HG03108 (cell line): ENCODE measurements at regions not wholly inside any gene's neighbourhood (a gene's known extent, or its start where the extent isn't known, plus 50 kb on each side); places are given as distances from the start of the nearest gene placed in this dataset.
"Not testable (repeated sequence)": the region's sequence is repeated elsewhere in the genome, so short reads cannot be mapped to it uniquely, and the experiment has no call there.

Experiments used
- ATAC-seq: cut with Tn5 transposase; IDR thresholded peaks from one replicate; pipeline ENCODE4 v1.9.1; 2021; ENCODE audit warnings: moderate library complexity; ENCODE audit not compliant: unreplicated experiment

DNA sequence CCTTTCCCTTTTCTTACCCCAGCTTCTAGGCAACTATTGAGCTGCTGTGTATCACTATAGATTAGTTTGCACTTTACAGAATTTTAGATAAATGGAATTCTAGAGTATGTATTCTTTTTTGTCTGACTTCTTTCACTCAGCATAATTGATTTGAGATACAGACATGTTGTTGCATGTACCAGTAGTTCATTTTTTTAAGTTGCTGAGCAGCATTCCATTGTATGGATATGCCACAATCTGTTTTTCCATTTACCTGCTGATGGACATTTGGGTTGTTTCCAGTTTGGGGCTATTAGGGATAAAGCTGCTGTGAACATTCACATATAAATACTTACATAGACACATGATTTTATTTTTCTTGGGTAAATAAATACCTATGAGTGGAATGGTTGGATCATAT lies 135.7 kb downstream of the IGF1 start:
- ATAC-seq, result no peak

DNA sequence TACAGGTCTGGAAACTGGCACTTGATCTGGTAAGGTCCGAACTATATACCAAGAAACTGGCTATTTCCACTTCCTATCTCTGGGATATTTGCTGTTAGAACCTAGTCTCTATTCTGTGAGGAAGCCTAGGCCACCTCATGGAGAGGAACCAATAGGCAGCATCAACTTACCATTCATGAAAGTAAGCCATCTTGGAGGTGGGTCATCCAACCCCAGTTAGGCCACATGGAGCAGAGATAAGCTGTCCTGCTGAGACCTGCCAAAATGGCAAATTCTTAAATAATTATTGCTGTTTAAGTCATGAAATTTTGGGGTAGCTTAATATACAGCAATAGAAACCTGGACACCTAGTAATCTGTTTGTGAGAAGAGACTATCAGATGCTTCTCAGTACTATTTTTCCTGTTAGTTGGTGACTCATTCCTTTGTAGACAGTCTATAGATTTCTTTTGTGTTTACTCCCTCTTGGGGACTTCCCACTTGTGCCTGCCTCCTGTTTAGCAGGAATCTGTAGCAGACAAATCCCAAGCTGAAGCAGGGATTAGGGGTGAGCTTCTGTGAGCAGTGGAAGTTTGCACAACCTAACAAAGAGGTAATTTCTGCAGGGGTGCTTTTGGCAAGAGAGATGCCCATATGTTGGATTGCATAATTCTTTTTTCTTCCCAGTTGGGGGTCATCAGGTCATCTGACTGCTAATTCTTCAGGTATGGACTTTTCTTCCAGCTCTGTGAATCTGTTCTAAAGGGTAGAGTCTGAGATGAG lies 136.8 kb downstream of the IGF1 start:
- no peak for ATAC-seq

DNA sequence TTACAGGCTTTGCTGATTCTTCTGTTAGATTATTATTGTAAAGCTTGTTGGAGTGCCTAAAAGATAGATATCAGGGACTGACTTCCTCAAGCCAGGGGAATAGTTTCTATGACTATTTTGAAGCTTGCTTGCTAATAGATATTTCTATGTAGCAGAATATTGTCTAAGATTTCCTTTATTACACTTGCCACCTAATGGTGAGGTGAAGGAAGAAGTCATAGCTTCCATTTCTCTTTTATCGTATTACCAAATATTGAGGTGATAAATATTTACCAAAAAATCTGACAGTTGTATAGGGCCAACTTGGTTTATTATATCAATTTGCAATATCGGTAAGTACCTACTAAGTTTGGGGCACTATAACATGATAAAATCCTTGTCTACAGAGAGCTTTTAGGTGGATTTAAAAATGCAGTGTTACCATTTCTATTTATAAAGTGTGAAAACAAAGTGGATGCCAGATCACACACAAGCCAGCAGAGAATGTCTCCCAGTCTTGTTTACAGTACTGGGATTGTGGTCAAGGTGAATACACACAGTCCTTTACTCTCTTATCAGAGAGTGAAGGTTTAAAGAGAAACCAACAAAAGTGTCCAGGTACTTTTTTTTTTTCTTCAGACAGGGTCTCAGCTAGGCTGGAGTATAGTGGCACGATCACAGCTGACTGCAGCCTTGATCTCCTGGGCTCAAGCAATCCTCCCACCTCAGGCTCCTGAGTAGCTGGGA lies 137.9 kb downstream of the IGF1 start:
- ATAC-seq, result no peak

DNA sequence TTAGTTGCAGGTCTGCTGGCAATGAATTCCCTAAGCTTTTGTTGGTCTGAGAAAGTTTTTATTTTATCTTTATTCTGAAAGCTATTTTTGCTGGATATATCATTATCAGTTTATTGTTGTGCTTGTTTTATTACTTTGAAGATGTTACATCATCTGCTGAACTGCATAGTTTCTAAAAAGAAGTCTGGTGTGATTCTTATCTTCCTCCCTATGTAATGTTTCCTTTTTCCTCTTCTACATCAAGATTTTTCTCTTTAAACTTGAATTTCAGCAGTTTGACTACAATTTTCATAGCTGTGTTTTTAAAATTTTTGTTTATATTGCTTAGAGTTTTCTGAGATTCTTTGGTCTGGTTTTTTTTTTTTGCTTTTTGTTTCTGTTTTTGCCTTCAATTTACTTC lies 137.1 kb upstream of the PMCH start:
- ATAC-seq, result no peak

DNA sequence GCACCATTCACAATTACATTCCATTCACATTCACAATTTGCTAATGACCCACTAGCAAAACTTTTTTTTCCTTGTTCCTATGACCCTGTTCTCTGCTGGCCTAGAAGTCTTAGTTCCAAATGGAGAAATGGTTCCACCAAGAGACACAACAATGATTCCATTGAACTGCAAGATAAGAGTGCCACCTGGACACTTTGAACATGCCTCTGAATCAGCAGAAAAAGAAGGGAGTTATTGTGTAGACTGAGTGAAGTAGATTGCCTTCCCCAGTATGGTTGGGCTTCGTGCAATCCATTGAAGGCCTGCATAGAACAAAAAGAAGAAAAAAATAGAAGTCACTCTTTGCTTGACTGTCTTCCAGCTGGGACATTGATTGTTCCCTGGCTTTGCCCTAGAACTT lies 133.8 kb upstream of the PMCH start:
- no peak for ATAC-seq

DNA sequence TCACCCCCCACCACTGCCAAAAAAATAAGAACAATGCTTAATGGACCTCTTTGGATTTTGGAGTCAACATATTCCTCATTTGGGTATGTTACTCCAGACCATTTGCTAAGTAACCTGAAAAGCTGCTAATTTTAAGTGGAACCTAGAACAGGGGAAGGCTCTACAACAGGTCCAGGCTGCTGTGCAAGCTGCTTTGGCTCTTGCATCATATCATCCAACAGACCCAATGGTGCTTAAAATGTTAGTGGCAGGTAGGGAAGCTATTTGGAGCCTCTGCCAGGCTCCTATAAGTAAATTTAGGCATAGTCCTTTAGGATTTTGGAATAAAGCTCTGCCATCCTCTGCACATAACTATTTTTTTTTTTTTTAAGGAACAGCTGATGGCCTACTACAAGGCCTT lies 132.2 kb upstream of the PMCH start:
- no peak for ATAC-seq

DNA sequence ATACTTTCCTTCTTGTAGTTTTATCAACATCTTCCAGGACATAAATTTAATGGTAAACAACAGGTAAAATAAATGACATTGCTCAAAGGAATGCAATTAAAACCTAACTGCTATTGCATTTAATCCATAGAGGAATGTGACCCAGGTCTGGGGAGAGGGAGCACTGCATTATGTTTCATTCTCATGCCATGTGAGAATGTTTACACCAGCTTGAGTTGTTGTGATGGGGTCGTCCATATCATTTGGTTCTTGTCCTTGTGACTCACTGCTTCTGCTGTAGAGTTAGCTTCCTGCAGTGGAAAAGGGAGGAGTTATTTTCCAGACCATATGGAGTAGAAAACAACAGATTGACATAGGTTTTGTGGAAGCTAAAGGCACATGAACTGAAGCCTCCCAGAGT lies 129.3 kb upstream of the PMCH start:
- no peak for ATAC-seq

DNA sequence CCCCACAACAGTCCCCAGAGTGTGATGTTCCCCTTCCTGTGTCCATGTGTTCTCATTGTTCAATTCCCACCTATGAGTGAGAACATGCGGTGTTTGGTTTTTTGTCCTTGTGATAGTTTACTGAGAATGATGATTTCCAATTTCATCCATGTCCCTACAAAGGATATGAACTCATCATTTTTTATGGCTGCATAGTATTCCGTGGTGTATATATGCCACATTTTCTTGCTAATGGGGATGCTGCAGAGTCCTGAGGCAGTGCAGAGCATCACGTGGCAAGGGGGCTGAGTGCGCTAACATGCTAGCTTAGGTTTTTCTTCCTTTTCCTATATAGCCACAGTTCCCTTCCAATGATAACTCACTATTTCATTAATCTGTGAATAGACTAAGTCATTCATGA lies 127.5 kb upstream of the PMCH start:
- not testable (repeated sequence) for ATAC-seq

DNA sequence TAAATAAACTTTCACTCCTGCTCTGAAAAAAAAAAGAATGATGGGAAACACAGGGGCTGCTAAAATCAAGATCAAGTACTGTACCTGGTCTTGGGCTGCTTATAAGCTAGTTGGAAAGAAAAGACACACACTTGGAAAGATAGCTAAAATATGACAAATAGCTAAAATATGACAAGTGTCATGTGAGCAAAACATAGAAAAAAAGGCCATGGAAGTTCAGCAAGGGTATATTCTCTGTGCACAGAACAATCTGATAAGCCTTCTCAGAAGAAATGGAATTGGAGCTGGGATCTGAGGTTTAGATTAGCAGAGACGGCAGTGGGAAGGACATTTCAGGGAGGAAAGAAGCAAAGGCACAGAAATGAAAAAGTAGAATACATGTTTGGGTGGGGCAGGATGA lies 126.2 kb upstream of the PMCH start:
- no peak for ATAC-seq

DNA sequence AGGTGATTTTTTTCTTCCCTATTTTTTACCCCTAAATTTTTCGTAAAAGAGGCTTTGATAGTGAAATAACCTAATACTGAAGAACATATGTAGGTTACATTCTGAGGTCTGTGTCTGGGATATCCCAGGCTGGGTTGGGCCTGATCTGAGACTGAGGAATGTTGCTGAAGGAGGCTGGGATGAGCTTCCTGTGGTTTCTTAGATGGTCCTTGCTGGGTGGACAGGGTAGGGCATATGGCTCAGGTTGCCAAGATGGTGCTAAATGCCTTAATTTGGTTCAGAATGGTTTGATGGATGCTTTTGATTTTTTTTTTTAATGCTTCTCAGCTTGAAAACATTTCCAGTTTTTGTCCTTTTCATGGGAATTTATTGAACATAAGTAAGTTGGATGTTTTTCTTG lies 124.6 kb upstream of the PMCH start:
- ATAC-seq, result no peak

DNA sequence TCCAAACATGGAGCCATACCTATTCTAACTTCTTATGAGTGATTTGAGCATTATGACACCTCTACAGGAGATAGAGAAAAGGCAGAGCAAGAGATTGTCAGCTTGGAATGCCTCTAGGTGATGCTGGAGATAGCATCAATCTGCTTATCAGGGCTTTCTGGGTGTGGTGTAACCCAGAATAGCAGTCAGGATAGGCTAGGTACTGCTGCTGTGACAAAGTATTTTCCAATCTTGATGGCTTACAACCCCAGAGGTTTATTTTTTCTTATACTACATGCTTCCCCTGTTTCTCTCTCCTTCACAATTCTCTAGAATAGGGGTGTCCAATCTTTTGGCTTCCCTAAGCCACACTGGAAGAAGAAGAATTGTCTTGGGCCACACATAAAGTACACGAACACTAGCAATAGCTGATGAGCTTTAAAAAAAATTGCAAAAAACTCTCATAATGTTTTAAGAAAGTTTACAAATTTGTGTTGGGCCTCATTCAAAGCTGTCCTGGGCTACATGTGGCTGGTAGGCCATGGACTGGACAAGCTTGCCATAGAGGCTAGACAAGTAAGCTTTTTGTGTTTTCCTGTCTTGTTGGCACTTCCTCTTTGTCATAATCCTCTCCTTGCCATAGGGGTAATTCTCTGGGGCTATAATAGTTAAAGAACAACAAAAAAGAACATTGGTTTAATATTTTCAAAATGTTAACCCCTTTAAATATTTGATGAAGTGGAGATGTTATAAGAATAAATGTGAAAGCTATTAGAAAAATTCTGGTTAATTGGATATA lies 123.9 kb upstream of the PMCH start:
- ATAC-seq, result no peak

DNA sequence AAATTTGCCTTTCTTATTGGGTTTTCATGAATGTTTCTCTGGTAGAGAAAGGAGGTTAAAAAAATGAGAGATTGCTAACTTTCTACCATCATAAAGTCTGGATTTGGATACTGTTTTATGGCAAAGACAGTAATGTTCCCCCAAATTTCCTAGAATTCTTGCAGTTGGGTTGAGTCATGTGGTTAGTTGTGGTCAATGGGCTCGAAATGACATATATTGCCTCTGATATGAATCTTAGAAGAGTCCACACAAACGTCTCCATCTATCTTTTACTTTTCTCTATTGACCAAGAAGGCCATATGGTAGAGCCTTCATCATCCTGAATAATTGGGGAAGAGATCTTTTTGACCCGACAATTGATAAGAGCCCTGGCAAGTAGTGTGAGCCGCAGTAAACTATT lies 119.5 kb upstream of the PMCH start:
- no peak for ATAC-seq

DNA sequence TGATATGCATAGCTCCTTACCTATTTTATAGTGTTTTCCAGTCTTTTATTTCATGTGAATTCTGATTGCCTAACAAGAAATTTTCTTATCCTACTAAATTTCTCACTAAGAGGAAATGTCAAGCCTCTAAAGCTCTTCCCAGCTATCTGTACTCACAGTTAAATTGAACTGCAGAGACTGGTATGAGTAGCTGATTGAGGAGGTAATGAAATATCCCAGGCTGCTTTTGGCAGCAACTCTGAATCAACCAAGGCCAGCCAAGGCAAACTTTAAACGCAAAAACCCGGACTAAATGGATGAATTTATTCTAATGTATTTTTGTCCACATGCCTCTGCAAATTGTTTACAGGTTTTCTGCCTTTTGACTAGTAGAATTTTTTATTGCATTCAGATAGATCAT lies 119.1 kb upstream of the PMCH start:
- ATAC-seq, result no peak

DNA sequence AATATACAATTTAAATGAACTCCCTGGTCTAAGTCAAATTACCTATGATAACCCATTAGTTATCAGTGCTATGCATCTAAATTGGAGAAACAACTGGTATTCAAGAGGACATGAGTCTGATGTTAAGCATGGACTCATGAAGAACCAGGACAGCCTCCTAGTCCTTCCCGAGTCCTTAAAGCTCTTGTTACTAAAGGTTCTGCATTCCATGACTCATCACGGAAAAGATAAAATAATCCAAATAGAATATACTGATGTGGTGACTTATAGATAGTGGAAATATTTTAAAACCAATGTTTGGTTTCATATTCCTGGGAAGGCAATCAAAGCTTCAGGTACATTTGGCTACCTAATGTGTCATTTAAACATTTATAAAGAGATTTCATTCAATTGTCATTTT lies 117.2 kb upstream of the PMCH start:
- no peak for ATAC-seq

DNA sequence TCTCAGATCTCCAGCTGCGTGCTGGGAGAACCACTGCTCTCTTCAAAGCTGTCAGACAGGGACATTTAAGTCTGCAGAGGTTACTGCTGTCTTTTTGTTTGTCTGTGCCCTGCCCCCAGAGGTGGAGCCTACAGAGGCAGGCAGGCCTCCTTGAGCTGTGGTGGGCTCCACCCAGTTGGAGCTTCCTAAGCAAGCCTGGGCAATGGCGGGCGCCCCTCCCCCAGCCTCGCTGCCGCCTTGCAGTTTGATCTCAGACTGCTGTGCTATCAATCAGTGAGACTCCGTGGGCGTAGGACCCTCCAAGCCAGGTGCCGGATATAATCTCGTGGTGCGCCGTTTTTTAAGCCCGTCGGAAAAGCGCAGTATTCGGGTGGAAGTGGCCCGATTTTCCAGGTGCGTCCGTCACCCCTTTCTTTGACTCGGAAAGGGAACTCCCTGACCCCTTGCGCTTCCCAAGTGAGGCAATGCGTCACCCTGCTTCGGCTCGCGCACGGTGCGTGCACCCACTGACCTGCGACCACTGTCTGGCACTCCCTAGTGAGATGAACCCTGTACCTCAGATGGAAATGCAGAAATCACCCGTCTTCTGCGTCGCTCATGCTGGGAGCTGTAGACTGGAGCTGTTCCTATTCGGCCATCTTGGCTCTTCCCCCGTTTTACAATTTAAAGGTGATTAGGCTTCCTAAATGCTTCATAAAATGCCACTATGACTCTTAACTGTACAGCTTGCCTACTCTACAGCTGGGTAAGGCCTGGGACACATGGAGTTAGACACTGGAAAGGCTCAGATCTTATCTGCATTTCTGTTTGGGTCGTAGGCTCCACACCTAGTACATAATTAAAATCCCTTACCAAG lies 115.7 kb upstream of the PMCH start:
- ATAC-seq, result not testable (repeated sequence)

DNA sequence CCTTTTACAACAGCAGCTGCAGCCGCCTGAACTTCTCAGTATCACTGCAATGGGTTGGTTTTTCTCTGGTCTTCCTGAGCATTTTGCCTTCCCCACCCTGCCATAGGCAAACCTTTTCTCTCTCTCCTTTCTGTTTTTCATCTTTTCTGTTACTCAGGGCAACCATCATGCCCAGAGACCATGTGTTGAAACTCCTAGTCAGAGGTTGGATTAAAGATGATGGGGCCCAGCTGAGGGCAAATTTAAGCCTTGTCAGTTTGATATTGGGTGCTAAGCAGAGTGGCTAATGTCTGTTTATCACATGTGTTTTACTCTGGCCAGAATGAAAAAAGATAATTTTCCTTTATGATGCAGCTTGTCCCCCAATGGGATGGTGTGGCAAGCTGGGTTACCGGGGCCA lies 107.9 kb upstream of the PMCH start:
- ATAC-seq, result no peak

DNA sequence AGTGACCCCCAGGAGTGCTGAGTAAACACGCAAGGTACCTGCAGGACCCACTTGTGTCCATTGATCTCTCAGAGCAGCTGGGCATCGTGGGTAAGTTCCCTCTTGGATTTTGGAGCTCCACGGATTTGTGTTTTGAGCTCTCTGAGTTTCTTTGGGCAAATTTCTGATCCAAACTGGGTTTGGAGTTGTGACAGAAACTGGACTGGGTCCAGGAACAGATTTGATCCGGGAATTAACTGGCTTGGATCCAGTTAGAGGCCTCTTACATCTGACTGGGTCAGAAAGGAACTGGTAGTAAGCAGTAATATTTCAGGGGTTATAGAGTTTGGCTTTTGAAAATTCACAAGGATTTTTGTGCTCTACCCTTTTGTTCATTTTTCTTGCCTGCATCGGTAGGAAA lies 107.0 kb upstream of the PMCH start:
- ATAC-seq, result not testable (repeated sequence)

DNA sequence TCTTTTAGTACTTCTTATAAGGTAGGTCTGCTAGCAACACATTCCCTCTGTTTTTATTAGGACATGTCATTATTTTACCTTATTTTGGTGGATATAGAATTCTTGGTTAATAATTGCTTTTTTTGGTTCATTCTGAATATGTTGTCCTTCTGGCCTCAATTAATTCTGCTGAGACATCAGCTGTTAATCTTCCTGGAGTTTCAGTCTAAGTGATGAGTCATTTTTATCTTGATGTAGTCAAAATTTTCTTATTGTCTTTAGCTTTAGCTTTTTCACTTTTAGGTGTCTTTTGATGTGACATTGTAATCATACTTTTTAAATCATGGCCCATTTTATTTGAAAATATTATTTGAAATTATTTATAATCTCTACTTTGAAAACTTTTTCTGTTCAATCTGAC lies 104.9 kb upstream of the PMCH start:
- ATAC-seq, result no peak

DNA sequence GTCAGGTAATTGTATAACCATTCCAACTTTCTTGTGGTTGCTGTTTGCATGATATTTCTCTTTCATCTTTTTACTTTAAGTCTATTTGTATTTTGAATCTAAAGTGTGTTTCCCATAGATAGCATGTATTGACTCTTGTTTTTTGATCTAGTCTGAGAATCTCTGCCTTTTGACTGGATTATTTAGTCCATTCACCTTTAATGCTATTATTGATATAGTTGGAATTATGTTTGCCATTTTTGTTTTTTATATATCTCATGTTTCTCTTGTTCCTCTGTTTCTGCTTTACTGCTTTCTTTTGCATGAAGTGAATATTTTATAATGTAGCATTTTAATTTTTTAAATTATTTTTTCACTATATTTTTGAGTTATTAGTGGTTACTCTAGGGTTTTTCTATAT lies 103.9 kb upstream of the PMCH start:
- no peak for ATAC-seq

DNA sequence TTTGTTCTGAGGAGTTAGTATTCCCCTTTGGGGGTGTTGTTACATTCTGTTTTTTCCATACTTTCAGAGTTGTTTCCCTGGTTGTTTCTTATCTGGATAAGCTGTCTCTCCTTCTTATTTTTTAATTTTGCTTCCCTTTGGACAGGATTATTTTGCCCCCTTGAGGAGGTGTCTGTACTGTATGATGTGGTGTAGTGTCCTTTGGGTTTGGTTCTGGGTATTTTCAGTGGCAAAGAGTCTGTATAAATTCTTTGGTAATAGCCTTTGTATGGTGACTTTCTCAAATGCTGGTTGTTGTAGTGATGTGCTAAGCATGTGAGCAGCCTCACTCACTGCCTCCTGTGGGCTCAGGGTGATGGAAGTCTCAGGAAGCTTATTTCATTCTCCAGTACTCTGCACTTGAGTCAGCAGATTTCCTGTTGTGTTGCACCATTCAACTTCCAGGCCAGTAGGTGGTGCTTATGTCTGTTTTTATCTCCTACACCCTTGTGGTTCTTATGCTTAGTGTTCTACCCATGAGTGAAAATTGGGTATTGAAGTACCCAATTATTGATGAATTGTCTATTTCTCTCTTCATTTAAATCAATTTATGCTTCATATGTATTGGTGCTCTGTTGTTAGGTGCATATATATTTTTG lies 103.3 kb upstream of the PMCH start:
- ATAC-seq, result peak; percentile 92

DNA sequence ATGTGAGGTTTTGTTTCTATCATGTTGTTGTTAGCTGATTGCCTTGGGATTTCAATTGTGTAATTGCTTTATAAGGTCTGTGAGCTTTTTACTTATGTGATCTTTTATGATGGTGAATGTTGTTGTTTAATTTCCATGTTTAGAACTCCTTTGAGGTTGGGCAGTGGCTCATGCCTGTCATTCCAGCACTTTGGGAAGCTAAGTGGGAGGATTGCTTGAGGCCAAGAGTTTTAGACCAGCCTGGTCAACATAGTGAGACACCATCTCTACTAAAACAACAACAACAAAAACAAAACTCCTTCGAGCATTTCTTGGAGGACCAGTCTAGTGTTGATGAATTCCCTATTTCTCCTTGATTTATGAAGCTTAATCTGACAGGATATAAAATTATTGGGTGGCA lies 102.1 kb upstream of the PMCH start:
- no peak for ATAC-seq
